GM12865 (cell line): ENCODE measurements at regions not wholly inside any gene's neighbourhood (a gene's known extent, or its start where the extent isn't known, plus 50 kb on each side); places are given as distances from the start of the nearest gene placed in this dataset.
"Not testable (repeated sequence)": the region's sequence is repeated elsewhere in the genome, so short reads cannot be mapped to it uniquely, and the experiment has no call there.

Source experiments
- DNase-seq: peaks from one replicate; pipeline ENCODE4 v3.0.0; 2010; ENCODE audit warnings: low read depth
- H3K4me3 ChIP-seq: 2 replicates; pipeline ENCODE4 v1.5.1; 2011; ENCODE audit warnings: mild to moderate bottlenecking, low read depth, low read length, control low read depth
- TF ChIP-seq, protein P1 (sequence below): IDR thresholded peaks from 2 replicates; pipeline ENCODE4 v1.5.1; 2011; ENCODE audit warnings: low read length, control low read depth, low read depth, inconsistent platforms; ENCODE audit not compliant: insufficient read depth; ENCODE audit errors: missing control alignments

DNA sequence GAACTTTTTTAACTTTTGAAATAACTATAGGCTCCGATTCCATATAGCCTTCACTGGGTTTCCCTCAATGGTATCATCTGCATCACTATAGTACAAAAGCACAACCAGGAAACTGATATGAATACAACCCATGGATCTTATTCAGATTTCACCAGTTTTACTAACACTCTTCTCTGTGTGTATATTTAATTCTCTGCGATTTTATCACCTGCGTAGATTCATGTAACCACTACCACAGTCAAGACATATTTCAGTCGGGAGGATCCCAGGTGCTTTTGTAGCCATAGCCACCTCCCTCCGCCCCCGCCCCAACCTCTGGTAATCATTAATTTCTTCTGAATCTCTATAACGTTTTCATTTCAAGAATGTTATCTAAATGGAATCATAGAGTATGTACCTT, 82.8 kb upstream of the C7orf33 start:
- DNase-seq: no peak
- TF ChIP-seq, protein P1, sequence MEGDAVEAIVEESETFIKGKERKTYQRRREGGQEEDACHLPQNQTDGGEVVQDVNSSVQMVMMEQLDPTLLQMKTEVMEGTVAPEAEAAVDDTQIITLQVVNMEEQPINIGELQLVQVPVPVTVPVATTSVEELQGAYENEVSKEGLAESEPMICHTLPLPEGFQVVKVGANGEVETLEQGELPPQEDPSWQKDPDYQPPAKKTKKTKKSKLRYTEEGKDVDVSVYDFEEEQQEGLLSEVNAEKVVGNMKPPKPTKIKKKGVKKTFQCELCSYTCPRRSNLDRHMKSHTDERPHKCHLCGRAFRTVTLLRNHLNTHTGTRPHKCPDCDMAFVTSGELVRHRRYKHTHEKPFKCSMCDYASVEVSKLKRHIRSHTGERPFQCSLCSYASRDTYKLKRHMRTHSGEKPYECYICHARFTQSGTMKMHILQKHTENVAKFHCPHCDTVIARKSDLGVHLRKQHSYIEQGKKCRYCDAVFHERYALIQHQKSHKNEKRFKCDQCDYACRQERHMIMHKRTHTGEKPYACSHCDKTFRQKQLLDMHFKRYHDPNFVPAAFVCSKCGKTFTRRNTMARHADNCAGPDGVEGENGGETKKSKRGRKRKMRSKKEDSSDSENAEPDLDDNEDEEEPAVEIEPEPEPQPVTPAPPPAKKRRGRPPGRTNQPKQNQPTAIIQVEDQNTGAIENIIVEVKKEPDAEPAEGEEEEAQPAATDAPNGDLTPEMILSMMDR: no peak
- no peak overlapping the region for H3K4me3 ChIP-seq

DNA sequence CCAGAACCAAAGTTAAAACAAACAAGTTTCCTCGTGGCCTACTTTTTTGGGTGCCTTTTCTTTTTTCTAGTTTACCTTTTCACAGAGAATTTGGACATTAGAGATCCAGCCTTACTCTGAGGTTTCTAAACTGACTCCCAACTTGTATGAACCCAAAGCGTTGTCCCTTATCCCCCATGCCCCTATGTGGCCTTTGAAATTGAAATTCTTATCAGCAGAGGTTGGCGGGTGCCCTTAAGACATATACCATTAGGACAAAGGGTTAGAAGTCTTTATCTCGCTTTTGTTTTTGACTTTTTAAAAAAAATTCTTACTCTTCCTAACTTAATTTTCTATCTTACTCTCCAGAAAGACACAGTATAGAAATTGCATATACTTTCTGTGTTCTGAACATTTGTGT, 76.3 kb upstream of the C7orf33 start:
- TF ChIP-seq, protein P1: no peak
- no peak overlapping the region for H3K4me3 ChIP-seq

DNA sequence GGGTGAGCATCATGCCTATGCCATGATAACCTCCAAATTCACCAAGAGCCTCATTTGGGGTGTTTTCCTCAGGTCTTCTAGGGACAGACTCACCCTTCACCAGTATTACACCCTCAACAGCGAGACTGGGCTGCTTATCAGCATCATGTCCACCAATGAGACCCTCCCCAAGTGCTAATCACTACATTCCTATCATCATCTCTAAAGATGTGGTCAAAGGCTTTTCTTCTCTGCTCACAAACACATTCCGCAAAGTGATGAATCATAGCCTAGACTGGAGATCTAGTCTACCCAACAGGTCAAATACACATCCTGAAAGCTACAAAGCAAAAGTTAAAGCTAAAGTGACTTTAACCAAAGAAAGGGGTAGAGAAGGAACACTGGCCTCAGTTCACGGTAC, 75.3 kb upstream of the C7orf33 start:
- no peak overlapping the region for H3K4me3 ChIP-seq
- DNase-seq: no peak
- TF ChIP-seq, protein P1: no peak

More for the DNA sequence above, 76.3 kb upstream of the C7orf33 start:
- no peak for DNase-seq

DNA sequence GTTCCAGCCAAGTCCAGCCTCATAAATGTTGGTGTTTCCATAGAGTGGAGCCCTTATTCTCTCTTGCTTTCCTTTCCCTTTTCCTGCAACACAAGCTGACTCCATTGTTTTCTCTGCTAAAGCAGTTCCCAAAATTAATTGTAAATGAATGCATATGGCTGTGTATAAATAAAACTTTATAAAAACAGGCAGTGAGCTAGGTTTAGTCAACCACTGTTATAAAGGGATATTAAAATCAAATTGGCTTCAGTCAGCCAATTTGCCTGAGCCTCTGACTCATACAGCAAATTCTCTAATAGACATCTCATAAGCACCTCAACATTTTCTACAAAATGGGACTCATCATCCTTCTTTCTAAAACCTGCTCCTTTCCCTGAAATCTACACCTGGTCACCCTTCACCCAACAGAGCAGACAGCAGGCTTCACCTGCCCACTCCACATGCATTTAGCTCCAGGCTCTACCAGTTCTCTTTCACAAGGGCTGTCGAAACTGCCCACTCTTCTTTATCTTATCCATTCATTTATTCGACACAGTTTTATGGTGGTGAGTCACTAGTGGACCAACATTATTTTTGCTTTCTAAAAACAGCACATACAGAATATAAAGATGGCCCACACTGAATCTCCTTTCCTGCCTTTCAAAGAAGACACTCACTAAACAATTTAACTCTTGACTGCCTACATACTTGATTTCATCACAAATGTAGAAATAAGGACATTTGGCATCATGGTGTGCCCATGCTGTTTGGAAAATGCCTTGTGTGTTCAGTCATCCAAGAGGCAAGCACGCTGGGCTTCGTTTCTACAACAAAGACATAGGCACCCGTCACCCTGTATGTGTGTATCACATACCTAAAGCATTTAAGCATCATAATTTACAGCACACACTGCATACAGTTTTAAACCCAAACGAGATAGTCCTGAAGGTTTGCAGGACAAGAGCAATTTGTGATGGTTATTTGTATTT, 74.6 kb upstream of the C7orf33 start:
- TF ChIP-seq, protein P1: no peak
- DNase-seq: no peak

DNA sequence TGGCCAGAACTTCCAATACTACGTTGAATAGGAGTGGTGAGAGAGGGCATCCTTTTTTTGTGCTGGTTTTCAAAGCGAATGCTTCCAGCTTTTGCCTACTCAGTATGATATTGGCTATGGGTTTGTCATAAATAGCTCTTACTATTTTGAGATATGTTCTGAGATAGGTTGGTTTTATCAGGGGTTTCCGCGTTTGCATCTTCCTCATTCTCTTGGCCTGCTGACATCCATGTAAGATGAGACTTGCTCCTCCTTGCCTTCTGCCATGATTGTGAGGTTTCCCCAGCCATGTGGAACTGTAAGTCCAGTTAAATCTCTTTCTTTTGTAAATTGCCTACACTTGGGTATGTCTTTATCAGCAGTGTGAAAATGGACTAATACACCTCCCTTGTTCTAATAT, 71.2 kb upstream of the C7orf33 start:
- not testable (repeated sequence) for H3K4me3 ChIP-seq
- DNase-seq: peak; percentile 38

More for the DNA sequence above, 74.6 kb upstream of the C7orf33 start:
- no peak overlapping the region for H3K4me3 ChIP-seq

DNA sequence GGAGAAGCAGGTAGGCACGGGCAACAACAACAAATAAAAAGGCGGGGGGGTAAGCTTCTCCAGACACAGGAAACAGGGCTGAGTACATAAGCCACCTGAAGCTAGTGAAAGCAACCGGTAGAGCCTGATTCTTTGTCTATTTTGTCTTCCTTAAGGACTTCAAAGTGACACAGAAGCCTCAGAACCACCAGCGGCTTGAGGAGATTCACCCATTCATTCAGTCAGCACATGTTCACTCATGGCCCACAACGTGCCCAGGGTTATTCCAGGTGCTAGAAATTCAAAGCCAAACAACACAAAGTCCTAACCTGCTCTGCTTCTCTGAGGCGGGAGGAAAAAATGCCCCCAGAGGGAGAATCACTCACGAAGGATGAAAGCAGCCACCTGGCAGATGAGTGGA, 69.3 kb upstream of the C7orf33 start:
- no peak for DNase-seq
- no peak overlapping the region for H3K4me3 ChIP-seq
- TF ChIP-seq, protein P1: no peak

DNA sequence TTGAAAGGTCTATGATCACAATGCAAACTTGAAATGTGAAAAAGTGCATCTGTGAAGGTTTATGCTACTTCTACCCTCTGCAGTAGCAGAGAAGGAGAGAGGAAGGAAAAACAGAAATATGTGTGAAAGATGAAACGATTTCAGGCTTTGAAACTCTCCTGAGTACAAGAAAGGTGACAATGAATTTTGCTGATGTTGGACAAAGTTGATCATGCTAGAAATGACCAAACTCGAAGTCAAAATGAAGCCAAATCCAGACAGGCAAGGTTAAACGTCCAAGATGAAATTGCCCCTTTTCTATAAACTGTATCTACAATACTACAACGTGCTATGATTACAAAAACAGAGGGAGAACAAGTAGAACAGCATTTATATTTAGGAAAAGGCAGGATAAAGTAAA, 67.0 kb upstream of the C7orf33 start:
- H3K4me3 ChIP-seq: no peak overlapping the region
- no peak for DNase-seq
- TF ChIP-seq, protein P1: no peak
